AG09309 (cell line): ENCODE measurements at regions not wholly inside any gene's neighbourhood (a gene's known extent, or its start where the extent isn't known, plus 50 kb on each side); places are given as distances from the start of the nearest gene placed in this dataset.
"Not testable (repeated sequence)": the region's sequence is repeated elsewhere in the genome, so short reads cannot be mapped to it uniquely, and the experiment has no call there.

Experiments
- DNase-seq: peaks from one replicate; pipeline ENCODE4 v3.0.0-alpha.2; 2010; ENCODE audit warnings: low read depth
- H3K4me3 ChIP-seq: 2 replicates; pipeline ENCODE4 v1.5.1; 2011; ENCODE audit warnings: mild to moderate bottlenecking, low read depth, low read length, moderate library complexity; ENCODE audit not compliant: control insufficient read depth
- TF ChIP-seq, protein P1 (sequence below): IDR thresholded peaks from 2 replicates; pipeline ENCODE4 v1.5.1; 2011; ENCODE audit warnings: mild to moderate bottlenecking, low read depth, low read length, inconsistent platforms; ENCODE audit not compliant: insufficient read depth, control insufficient read depth; ENCODE audit errors: missing control alignments

DNA sequence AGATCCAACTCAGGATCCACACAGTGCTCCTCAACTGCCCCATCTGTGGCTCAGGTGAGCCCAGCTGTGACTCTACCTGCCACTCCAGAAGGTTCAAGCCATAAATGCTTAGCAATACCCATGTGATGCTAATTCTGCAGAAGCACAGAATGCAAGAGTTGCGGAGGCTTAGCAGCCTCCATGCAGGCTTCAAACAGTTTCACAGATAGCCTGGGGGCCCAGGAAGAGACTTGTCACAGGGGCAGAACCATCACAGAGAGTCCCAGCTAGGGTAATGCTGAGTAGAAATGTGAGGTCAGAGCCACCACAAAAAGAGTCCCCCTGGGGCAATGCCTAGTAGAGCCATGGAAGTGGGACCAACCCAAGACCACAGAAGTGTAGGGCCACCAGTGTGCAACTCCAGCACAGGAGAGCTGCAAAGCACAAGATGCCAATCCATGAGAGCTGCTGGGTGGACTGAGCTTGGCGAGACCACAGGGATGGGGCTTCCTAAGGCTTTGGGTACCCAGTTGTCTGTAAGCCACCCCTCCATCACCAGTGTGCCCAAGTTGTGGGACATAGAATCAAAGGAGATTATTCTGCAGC is 283.9 kb downstream of the UBE3D start:
- TF ChIP-seq, protein P1, sequence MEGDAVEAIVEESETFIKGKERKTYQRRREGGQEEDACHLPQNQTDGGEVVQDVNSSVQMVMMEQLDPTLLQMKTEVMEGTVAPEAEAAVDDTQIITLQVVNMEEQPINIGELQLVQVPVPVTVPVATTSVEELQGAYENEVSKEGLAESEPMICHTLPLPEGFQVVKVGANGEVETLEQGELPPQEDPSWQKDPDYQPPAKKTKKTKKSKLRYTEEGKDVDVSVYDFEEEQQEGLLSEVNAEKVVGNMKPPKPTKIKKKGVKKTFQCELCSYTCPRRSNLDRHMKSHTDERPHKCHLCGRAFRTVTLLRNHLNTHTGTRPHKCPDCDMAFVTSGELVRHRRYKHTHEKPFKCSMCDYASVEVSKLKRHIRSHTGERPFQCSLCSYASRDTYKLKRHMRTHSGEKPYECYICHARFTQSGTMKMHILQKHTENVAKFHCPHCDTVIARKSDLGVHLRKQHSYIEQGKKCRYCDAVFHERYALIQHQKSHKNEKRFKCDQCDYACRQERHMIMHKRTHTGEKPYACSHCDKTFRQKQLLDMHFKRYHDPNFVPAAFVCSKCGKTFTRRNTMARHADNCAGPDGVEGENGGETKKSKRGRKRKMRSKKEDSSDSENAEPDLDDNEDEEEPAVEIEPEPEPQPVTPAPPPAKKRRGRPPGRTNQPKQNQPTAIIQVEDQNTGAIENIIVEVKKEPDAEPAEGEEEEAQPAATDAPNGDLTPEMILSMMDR: no peak
- DNase-seq: no peak
- no peak overlapping the region for H3K4me3 ChIP-seq

DNA sequence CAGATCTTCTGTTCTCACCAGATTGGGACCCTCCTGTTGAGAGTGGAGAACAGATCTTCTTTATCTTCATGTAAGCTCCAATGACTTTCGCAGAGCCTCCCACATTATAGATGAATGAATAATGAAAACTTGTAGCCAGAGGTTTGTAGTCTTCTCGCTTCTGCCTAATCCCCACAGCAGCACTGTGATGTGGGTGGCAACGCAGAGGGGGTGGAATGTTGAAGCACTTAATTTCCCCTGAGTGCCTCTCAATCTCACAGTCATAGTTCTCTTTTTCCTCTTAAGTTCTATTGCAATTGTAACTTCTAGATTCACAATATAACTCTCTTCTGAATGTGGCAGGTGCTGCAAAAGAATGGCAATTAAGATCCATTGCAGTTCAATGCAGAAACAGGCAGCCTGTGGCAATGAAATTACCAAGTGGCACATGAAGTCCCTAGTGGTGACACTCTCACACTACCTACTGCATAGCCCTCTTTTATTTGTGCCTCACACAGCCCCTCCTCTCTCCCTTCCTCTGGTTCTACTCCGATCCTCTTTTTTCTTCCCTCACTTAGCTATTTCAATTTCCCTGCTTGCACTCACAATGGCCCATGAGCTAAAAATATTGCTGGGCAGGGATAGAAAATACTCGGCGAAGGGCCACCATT is 281.9 kb downstream of the UBE3D start:
- TF ChIP-seq, protein P1: no peak

DNA sequence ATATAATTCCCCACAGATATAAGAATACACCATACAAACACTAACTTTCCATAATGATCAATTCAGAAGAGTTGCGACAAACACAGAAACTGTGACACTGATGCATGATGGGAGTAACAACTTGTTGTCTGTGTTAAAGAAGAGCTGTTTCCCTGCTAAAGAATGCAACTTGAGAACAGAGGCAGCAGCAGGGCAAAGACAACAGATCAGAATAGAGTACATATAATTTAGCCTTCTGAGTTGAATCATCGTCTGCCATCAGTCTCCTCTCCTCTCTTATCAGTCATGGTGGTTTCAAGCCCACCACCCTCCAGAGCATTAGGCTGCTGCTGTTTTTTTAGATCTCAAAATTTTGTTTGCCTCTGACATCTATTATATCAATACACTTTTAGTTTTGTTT is 280.4 kb downstream of the UBE3D start:
- H3K4me3 ChIP-seq: no peak overlapping the region
- no peak for DNase-seq
- TF ChIP-seq, protein P1: no peak

More for the DNA sequence above, 281.9 kb downstream of the UBE3D start:
- DNase-seq: no peak
- H3K4me3 ChIP-seq: no peak overlapping the region

DNA sequence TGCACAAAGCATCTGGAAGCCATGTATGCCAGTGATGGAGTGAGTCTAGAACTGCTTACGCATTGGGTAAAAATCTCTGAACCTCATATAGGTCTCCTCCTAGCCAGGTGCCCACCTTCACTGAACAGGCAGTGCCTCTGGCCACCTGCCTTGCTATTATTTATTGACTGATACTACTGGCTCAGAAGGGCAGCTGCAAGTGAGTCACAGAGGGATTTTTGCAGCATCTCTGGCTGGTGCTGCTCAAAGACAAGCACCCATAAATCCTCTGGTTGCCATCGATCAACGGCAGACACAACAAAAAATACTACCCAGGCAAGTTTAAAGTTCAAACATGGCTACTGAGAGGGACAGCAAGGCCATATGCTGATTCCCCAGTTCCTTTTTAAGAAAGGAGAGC is 279.4 kb downstream of the UBE3D start:
- TF ChIP-seq, protein P1: no peak
- no peak for DNase-seq
- no peak overlapping the region for H3K4me3 ChIP-seq

DNA sequence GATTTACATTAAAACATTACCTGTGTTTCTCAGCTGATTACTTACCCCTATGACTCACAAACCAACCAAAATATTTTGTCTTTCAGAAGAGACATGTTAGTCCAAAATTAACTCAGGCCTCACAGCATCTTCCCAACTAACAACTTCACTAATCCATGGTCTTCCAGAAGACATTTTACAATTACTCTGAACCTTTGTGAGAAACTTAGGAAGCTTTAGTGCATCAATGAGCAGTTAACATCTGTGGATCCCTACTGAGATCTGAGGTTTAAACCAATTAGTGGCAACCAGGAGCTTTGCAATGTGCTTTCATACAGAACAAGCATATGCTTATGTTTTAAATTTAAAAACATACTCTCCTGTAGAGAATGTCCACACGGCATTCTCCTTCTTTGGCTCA is 269.7 kb downstream of the UBE3D start:
- no peak overlapping the region for H3K4me3 ChIP-seq
- TF ChIP-seq, protein P1: no peak
- no peak for DNase-seq

DNA sequence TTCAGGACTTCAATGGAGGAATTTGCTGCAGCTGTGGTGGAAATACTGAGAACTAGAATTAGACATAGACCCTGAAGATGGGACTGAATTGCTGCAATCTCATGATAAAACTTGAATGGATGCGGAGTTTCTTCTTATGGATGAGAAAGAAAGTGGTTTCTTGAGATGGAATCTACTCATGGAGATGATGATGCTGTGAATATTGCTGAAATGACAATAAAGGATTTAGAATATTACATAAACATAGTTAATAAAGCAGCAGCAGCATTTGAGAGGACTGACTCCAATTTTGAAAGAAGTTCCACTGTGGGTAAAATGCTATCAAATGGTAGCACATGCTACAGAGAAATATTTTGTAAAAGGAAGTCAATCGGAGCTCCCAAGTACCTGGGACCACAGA is 264.6 kb downstream of the UBE3D start:
- TF ChIP-seq, protein P1: no peak
- no peak for DNase-seq
- H3K4me3 ChIP-seq: no peak overlapping the region

DNA sequence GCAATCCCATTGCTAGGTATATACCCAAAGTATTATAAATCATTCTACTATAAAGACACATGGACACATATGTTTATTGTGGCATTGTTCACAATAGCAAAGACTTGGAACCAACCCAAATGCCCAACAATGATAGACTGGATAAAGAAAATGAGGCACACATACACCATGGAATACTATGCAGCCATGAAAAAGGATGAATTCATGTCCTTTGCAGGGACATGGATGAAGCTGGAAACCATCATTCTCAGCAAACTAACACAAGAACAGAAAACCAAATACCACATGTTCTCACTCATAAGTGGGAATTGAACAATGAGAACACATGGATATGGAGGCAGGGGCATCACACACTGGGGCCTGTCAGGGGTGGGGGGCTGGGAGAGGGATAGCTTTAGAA is 249.4 kb downstream of the UBE3D start:
- H3K4me3 ChIP-seq, DNase-seq: not testable (repeated sequence)
